IMR-90 (cell line): ENCODE measurements at regions not wholly inside any gene's neighbourhood (a gene's known extent, or its start where the extent isn't known, plus 50 kb on each side); places are given as distances from the start of the nearest gene placed in this dataset.

Source experiments
- ATAC-seq: fragments of 200-7000 bp; cut with Tn5 transposase; 2 replicates; pipeline ENCODE4 v1.9.1; 2020; ENCODE audit warnings: low read depth, mild to moderate bottlenecking, moderate library complexity
- BruUV-seq: library from RNA; stranded (reverse); fragments of 400-500 nt; replicated peaks from 2 replicates; lab custom pipeline; 2021; lab: Mats Ljungman, UMichigan
- CTCF ChIA-PET: fragments of 300-600 bp; formaldehyde crosslinking; extraction: SDS; loops from one replicate; lab custom pipeline; 2021; ENCODE audit warnings: antibody characterized with exemption; lab: Yijun Ruan, JAX
- POLR2A ChIA-PET: fragments of 300-600 bp; sonication (Branson Sonifier 250); formaldehyde crosslinking; loops from one replicate; lab custom pipeline; 2022; ENCODE audit warnings: antibody characterized with exemption; ENCODE audit not compliant: unreplicated experiment; lab: Charles Lee
- DNase-seq: peaks from one replicate; pipeline ENCODE4 v3.0.0; 2013
- H2AFZ ChIP-seq: replicated peaks from 2 replicates; pipeline ENCODE3; 2013; ENCODE audit warnings: low read length, mild to moderate bottlenecking; ENCODE audit not compliant: poor library complexity
- H2AK5ac ChIP-seq: 2 replicates; pipeline ENCODE4 v1.6.1; 2013; ENCODE audit warnings: low read depth, low read length, inconsistent platforms
- H2AK9ac ChIP-seq: replicated peaks from 2 replicates; pipeline ENCODE3; 2013; ENCODE audit warnings: mild to moderate bottlenecking, low read depth, low read length, moderate library complexity; ENCODE audit not compliant: poor library complexity
- H2BK120ac ChIP-seq: 2 replicates; pipeline ENCODE4 v1.6.1; 2013; ENCODE audit warnings: low read depth, low read length, inconsistent platforms
- H2BK15ac ChIP-seq: 3 replicates; pipeline ENCODE4 v1.6.1; 2013; ENCODE audit warnings: low read depth, low read length, inconsistent platforms
- H2BK20ac ChIP-seq: 2 replicates; pipeline ENCODE4 v1.6.1; 2013; ENCODE audit warnings: low read depth, mild to moderate bottlenecking, inconsistent platforms, low read length, moderate library complexity
- H2BK5ac ChIP-seq: 2 replicates; pipeline ENCODE4 v1.6.1; 2013; ENCODE audit warnings: mild to moderate bottlenecking, low read depth, low read length, inconsistent platforms; ENCODE audit not compliant: poor library complexity, severe bottlenecking
- H3K14ac ChIP-seq: replicated peaks from 2 replicates; pipeline ENCODE4 v1.6.1; 2013; ENCODE audit warnings: low read depth, low read length, inconsistent platforms
- H3K18ac ChIP-seq: 2 replicates; pipeline ENCODE4 v1.6.1; 2013; ENCODE audit warnings: low read depth, low read length, control low read depth
- H3K23ac ChIP-seq: 2 replicates; pipeline ENCODE4 v1.6.1; 2013; ENCODE audit warnings: low read depth, low read length, inconsistent platforms
- H3K27ac ChIP-seq: 2 replicates; pipeline ENCODE4 v1.5.1; 2013; ENCODE audit warnings: mild to moderate bottlenecking, control low read depth, low read length; ENCODE audit not compliant: insufficient read depth
- H3K27me3 ChIP-seq: 2 replicates; pipeline ENCODE4 v1.6.1; 2013; ENCODE audit warnings: low read length; ENCODE audit not compliant: control insufficient read depth, insufficient read depth
- H3K36me3 ChIP-seq: 2 replicates; pipeline ENCODE4 v1.6.1; 2013; ENCODE audit warnings: low read length, mixed read lengths; ENCODE audit not compliant: control insufficient read depth, insufficient read depth
- H3K4ac ChIP-seq: 2 replicates; pipeline ENCODE4 v1.6.1; 2013; ENCODE audit warnings: low read depth, low read length, inconsistent platforms
- H3K4me1 ChIP-seq: 2 replicates; pipeline ENCODE4 v1.6.1; 2013; ENCODE audit warnings: low read length, mixed read lengths; ENCODE audit not compliant: control insufficient read depth, insufficient read depth
- H3K4me2 ChIP-seq: 2 replicates; pipeline ENCODE4 v1.6.1; 2013; ENCODE audit warnings: low read depth, mild to moderate bottlenecking, control low read depth, low read length, moderate library complexity
- H3K4me3 ChIP-seq: 2 replicates; pipeline ENCODE4 v1.5.1; 2013; ENCODE audit warnings: low read depth, mild to moderate bottlenecking, control low read depth, low read length, moderate library complexity; ENCODE audit not compliant: insufficient read depth
- H3K56ac ChIP-seq: 2 replicates; pipeline ENCODE4 v1.6.1; 2013; ENCODE audit warnings: low read length, inconsistent platforms; ENCODE audit not compliant: insufficient read depth; ENCODE audit errors: extremely low read depth
- H3K79me1 ChIP-seq, 2 experiments: 2 replicates each; pipeline ENCODE4 v1.6.1; 2013; ENCODE audit warnings: low read length in 2 of 2, inconsistent platforms in 1 of 2, low read depth in 1 of 2
- H3K9ac ChIP-seq: 2 replicates; pipeline ENCODE4 v1.6.1; 2013; ENCODE audit warnings: low read depth, low read length, control low read depth
- H3K9me1 ChIP-seq: 2 replicates; pipeline ENCODE4 v1.6.1; 2013; ENCODE audit warnings: low read length, inconsistent platforms; ENCODE audit not compliant: insufficient read depth
- H3K9me3 ChIP-seq: 2 replicates; pipeline ENCODE4 v1.6.1; 2013; ENCODE audit warnings: low read length; ENCODE audit not compliant: control insufficient read depth, insufficient read depth
- H4K20me1 ChIP-seq: 2 replicates; pipeline ENCODE4 v1.6.1; 2013; ENCODE audit warnings: low read length, inconsistent platforms; ENCODE audit not compliant: insufficient read depth
- H4K5ac ChIP-seq: 2 replicates; pipeline ENCODE4 v1.6.1; 2013; ENCODE audit warnings: mild to moderate bottlenecking, low read depth, low read length, control low read depth
- H4K8ac ChIP-seq, 2 experiments: 2 replicates each; pipeline ENCODE4 v1.6.1; 2013; ENCODE audit warnings: low read depth in 2 of 2, low read length in 2 of 2, control low read depth in 1 of 2, inconsistent platforms in 1 of 2
- H4K91ac ChIP-seq: 2 replicates; pipeline ENCODE4 v1.6.1; 2013; ENCODE audit warnings: low read depth, low read length, inconsistent platforms; ENCODE audit not compliant: insufficient read depth
- BHLHE40 ChIP-seq: fragments of 150-350 bp; IDR thresholded peaks from 2 replicates; pipeline ENCODE4 v1.6.1; 2016; ENCODE audit warnings: mild to moderate bottlenecking, low read depth, low read length
- CHD1 ChIP-seq: IDR thresholded peaks from 2 replicates; pipeline ENCODE4 v1.6.1; 2012; ENCODE audit warnings: low read depth, low read length, improper control_type of control experiment
- FOS ChIP-seq: fragments of 150-350 bp; IDR thresholded peaks from 2 replicates; pipeline ENCODE4 v1.6.1; 2016; ENCODE audit warnings: low read depth, low read length
- MAFK ChIP-seq: IDR thresholded peaks from 2 replicates; pipeline ENCODE4 v1.6.1; 2012; ENCODE audit warnings: low read depth, low read length, improper control_type of control experiment
- MAZ ChIP-seq: IDR thresholded peaks from 2 replicates; pipeline ENCODE4 v1.6.1; 2012; ENCODE audit warnings: low read depth, mild to moderate bottlenecking, low read length, improper control_type of control experiment, moderate library complexity, borderline replicate concordance
- NFE2L2 ChIP-seq: fragments of 150-350 bp; IDR thresholded peaks from 2 replicates; pipeline ENCODE4 v1.6.1; 2016; ENCODE audit warnings: low read depth, mild to moderate bottlenecking, low read length
- POLR2A ChIP-seq: IDR thresholded peaks from 2 replicates; pipeline ENCODE4 v1.6.1; 2012; ENCODE audit warnings: mild to moderate bottlenecking, low read depth, low read length
- RAD21 ChIP-seq: IDR thresholded peaks from 2 replicates; pipeline ENCODE4 v1.6.1; 2012; ENCODE audit warnings: low read length, improper control_type of control experiment
- SMC3 ChIP-seq: fragments of 150-350 bp; IDR thresholded peaks from 2 replicates; pipeline ENCODE4 v1.6.1; 2016; ENCODE audit warnings: low read depth, mild to moderate bottlenecking, antibody characterized with exemption, low read length, moderate library complexity
- WGBS, 2 experiments: methylation state at CpG; one replicate each; pipeline versions ENCODE4 v1.1.5 to v1.1.7; 2013; ENCODE audit warnings: missing lambda C conversion rate in 2 of 2; ENCODE audit not compliant: insufficient read length in 1 of 2; ENCODE audit errors: extremely low coverage in 2 of 2; 5-methylcytosine and 5-hydroxymethylcytosine counted together
- dilution Hi-C: fragments of 300-500 bp; cut with HindIII; formaldehyde crosslinking; loops from one replicate; pipeline ENCODE4 v1.14.3; 2018; ENCODE audit warnings: low sequenced_read_pairs; ENCODE audit not compliant: unreplicated experiment
- in situ Hi-C: fragments of 300-500 bp; cut with MboI; formaldehyde crosslinking; loops from 3 replicates; pipeline ENCODE4 v1.14.3; 2019; ENCODE audit warnings: low sequenced_read_pairs, inconsistent platforms, mixed read lengths
- intact Hi-C: fragments of 100-400 bp; cut with micrococcal nuclease; formaldehyde crosslinking; loops from 2 replicates; pipeline ENCODE4 v1.10.0; 2022
- TF ChIP-seq, protein P1 (sequence below): conservative IDR thresholded peaks from 2 replicates; pipeline ENCODE4 v1.5.1; 2012; ENCODE audit warnings: mild to moderate bottlenecking, low read depth, low read length, improper control_type of control experiment
- TF ChIP-seq, protein P2 (sequence below): fragments of 150-350 bp; IDR thresholded peaks from 2 replicates; pipeline ENCODE4 v1.6.1; 2016; ENCODE audit warnings: low read depth, mild to moderate bottlenecking, low read length, moderate library complexity, borderline replicate concordance

DNA sequence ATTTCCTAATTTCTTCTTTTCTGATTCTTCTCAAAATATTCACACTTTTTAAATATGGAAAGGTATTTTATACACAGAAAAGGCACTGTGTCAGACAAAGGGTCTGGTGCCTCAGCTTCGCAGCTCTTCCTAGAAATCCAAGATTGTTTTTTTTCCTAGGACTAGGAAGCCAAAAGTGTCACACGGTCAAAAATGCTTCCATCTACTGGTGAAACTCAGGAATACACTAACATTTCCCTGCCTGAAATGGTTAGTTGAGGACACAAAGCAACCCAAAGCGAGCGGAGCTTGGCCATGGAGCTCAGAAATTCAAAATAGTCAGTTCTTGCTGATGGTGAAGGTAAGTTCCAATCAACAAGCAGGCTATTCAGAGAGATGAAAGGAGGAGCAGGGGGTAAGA is 426.5 kb upstream of the RASGRP1 start:
- Histone ChIP-seq H3K14ac (peak overlapping the region; percentile 86), H2BK120ac (peak overlapping the region; percentile 93), H3K23ac (peak overlapping the region; percentile 13; the same call in 1 of the 2 replicates), H2AK5ac (peak overlapping the region; percentile 84), H4K91ac (peak overlapping the region; percentile 67), H3K4ac (peak overlapping the region; percentile 69), H3K4me2 (no peak overlapping the region), H2BK15ac (peak overlapping the region; percentile 85; the same call in 2 of the 3 replicates), H3K27me3 (no peaks in the 10 kb centered on the region), H3K9ac (no peak overlapping the region), H4K8ac (peak overlapping the region; percentile 58 to 84; a peak in 3 of 4 replicates), H3K18ac (peak overlapping the region; percentile 55; the same call in 1 of the 2 replicates), H4K20me1 (no peaks in the 10 kb centered on the region), H3K4me3 (no peak overlapping the region), H3K27ac (no peak overlapping the region), H3K4me1 (peaks cover 22% of the 10 kb centered on the region), H3K9me3 (no peaks in the 10 kb centered on the region), H3K9me1 (peaks cover 5% of the 10 kb centered on the region; the same call in 1 of the 2 replicates), H3K79me1 (no peaks in the 10 kb centered on the region), H4K5ac (peak overlapping the region; percentile 85), H3K36me3 (no peaks in the 10 kb centered on the region), H2BK5ac (peak overlapping the region; percentile 80), H2AFZ (no peak overlapping the region), H3K56ac (peak overlapping the region; percentile 42; the same call in 1 of the 2 replicates), H2BK20ac (peak overlapping the region; percentile 92), H2AK9ac (no peak overlapping the region)
- dilution Hi-C loops (no loop called here), intact Hi-C loops (loop anchor here (1.0 kb wide), 1 partner anchor 174 kb away; no protein-coding TSS in a partner anchor), in situ Hi-C loops (no loop called here)
- TF ChIP-seq FOS (no peak), POLR2A (no peak), SMC3 (peak; percentile 51), CHD1 (no peak), MAZ (no peak), BHLHE40 (no peak), NFE2L2 (no peak), RAD21 (peak; percentile 50), MAFK (no peak)
- TF ChIP-seq, protein P1, sequence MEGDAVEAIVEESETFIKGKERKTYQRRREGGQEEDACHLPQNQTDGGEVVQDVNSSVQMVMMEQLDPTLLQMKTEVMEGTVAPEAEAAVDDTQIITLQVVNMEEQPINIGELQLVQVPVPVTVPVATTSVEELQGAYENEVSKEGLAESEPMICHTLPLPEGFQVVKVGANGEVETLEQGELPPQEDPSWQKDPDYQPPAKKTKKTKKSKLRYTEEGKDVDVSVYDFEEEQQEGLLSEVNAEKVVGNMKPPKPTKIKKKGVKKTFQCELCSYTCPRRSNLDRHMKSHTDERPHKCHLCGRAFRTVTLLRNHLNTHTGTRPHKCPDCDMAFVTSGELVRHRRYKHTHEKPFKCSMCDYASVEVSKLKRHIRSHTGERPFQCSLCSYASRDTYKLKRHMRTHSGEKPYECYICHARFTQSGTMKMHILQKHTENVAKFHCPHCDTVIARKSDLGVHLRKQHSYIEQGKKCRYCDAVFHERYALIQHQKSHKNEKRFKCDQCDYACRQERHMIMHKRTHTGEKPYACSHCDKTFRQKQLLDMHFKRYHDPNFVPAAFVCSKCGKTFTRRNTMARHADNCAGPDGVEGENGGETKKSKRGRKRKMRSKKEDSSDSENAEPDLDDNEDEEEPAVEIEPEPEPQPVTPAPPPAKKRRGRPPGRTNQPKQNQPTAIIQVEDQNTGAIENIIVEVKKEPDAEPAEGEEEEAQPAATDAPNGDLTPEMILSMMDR, result peak; percentile 50
- TF ChIP-seq, protein P2, sequence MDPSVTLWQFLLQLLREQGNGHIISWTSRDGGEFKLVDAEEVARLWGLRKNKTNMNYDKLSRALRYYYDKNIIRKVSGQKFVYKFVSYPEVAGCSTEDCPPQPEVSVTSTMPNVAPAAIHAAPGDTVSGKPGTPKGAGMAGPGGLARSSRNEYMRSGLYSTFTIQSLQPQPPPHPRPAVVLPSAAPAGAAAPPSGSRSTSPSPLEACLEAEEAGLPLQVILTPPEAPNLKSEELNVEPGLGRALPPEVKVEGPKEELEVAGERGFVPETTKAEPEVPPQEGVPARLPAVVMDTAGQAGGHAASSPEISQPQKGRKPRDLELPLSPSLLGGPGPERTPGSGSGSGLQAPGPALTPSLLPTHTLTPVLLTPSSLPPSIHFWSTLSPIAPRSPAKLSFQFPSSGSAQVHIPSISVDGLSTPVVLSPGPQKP, result no peak
- DNase-seq, result peak; percentile 56
- ATAC-seq, result no peak
- no TSS peak for BruUV-seq
- ChIA-PET CTCF (interaction anchor here (0.6 to 1.8 kb wide), 6 partner anchors 60 to 189 kb away, joined by 3 to 7 read pairs (median 4); no protein-coding TSS in a partner anchor), POLR2A (interaction anchor here (0.6 kb wide), 1 partner anchor 172 kb away, joined by 4 read pairs; no protein-coding TSS in a partner anchor)
- WGBS, 2 experiments, result no CpG with 5 or more reads among the region's 4 CpGs
